Mucosa of descending colon (tissue), 3 donors: ENCODE measurements at regions not wholly inside any gene's neighbourhood (a gene's known extent, or its start where the extent isn't known, plus 50 kb on each side); places are given as distances from the start of the nearest gene placed in this dataset.

Experiments
- ATAC-seq: fragments of 200-7000 bp; cut with Tn5 transposase; one replicate; pipeline ENCODE4 v1.9.1; 2020; ENCODE audit warnings: mild to moderate bottlenecking, moderate library complexity
- DNase-seq, 3 donors: peaks; one replicate each; pipeline ENCODE4 v3.0.0-alpha.2; 2020
- H3K36me3 ChIP-seq: fragments of 200-600 bp; one replicate; pipeline ENCODE4 v1.8.0; 2021; ENCODE audit warnings: low read depth, mild to moderate bottlenecking
- H3K4me1 ChIP-seq: fragments of 200-600 bp; one replicate; pipeline ENCODE4 v1.8.0; 2021; ENCODE audit warnings: low read depth, mild to moderate bottlenecking
- H3K4me3 ChIP-seq: fragments of 200-600 bp; one replicate; pipeline ENCODE4 v1.8.0; 2021; ENCODE audit warnings: mild to moderate bottlenecking
- H3K9me3 ChIP-seq: fragments of 200-600 bp; one replicate; pipeline ENCODE4 v1.8.0; 2021; ENCODE audit warnings: mild to moderate bottlenecking
- CTCF ChIP-seq: fragments of 200-600 bp; IDR thresholded peaks from one replicate; pipeline ENCODE4 v1.8.0; 2022; ENCODE audit warnings: antibody characterized with exemption, mild to moderate bottlenecking
- intact Hi-C, 2 donors: fragments of 100-400 bp; cut with DNase I in 1 of 2; cut with micrococcal nuclease in 1 of 2; formaldehyde crosslinking; loops; one replicate each; pipeline versions ENCODE4 v1.11.0 to v1.11.1; 2022; cut with DNase I, micrococcal nuclease
- donor health status: DM: no; HTN: no; CAD: no; lungs with moderate emphysema.
- donor health status: DM: no; HTN: no; CAD: no.
- donor health status: DM: no; HTN: yes; CAD: no.

- intact Hi-C loops: loop anchor here in 1 of 2 donors (5.0 to 10.0 kb wide), 2 partner anchors 153 to 731 kb away; no protein-coding TSS in a partner anchor
- no peak overlapping the region for H3K4me3 ChIP-seq
- H3K36me3 ChIP-seq: no peaks in the 10 kb centered on the region
- ATAC-seq: no peak
- no peaks in the 10 kb centered on the region for H3K9me3 ChIP-seq
- no peaks in the 10 kb centered on the region for H3K4me1 ChIP-seq
- no peak for TF ChIP-seq CTCF
- no peak for DNase-seq
Observed at GRCh38 chr3:99021466-99021865, 120.0 kb upstream of the DCBLD2 start.

GRCh38 chr3:99016452-99016851 is 115.0 kb upstream of the DCBLD2 start:
- no peaks in the 10 kb centered on the region for H3K36me3 ChIP-seq
- no peak for TF ChIP-seq CTCF
- no peaks in the 10 kb centered on the region for H3K9me3 ChIP-seq
- intact Hi-C loops: no loop called here
- no peaks in the 10 kb centered on the region for H3K4me1 ChIP-seq
- H3K4me3 ChIP-seq: no peak overlapping the region
- ATAC-seq: no peak
- no peak for DNase-seq

GRCh38 chr3:99013777-99014315 is 112.4 kb upstream of the DCBLD2 start:
- Histone ChIP-seq H3K36me3 (no peaks in the 10 kb centered on the region), H3K9me3 (no peaks in the 10 kb centered on the region), H3K4me3 (no peak overlapping the region), H3K4me1 (no peaks in the 10 kb centered on the region)
- DNase-seq (no peak), ATAC-seq (no peak)
- no peak for TF ChIP-seq CTCF
- intact Hi-C loops: no loop called here

GRCh38 chr3:99013077-99013476 is 111.6 kb upstream of the DCBLD2 start:
- TF ChIP-seq CTCF: no peak
- H3K36me3 ChIP-seq: no peaks in the 10 kb centered on the region
- ATAC-seq (no peak), DNase-seq (no peak)
- H3K9me3 ChIP-seq: no peaks in the 10 kb centered on the region
- intact Hi-C loops: no loop called here
- no peak overlapping the region for H3K4me3 ChIP-seq
- no peaks in the 10 kb centered on the region for H3K4me1 ChIP-seq

GRCh38 chr3:99012051-99012450 is 110.6 kb upstream of the DCBLD2 start:
- DNase-seq (no peak), ATAC-seq (no peak)
- intact Hi-C loops: no loop called here
- Histone ChIP-seq H3K9me3 (no peaks in the 10 kb centered on the region), H3K36me3 (no peaks in the 10 kb centered on the region), H3K4me3 (no peak overlapping the region), H3K4me1 (no peaks in the 10 kb centered on the region)
- no peak for TF ChIP-seq CTCF

GRCh38 chr3:99009851-99010250 is 108.4 kb upstream of the DCBLD2 start:
- ATAC-seq: no peak
- no peak for TF ChIP-seq CTCF
- Histone ChIP-seq H3K4me1 (no peaks in the 10 kb centered on the region), H3K4me3 (no peak overlapping the region), H3K9me3 (no peaks in the 10 kb centered on the region), H3K36me3 (no peaks in the 10 kb centered on the region)
- no peak for DNase-seq
- intact Hi-C loops: no loop called here
